ENCODE measurements at regions not wholly inside any gene's neighbourhood (a gene's known extent, or its start where the extent isn't known, plus 50 kb on each side); places are given as distances from the start of the nearest gene placed in this dataset.

GRCh38 chr3:104397713-104398112, 969.0 kb upstream of the ALCAM start:
- intact Hi-C loops (cut with DNase I, micrococcal nuclease) = no loop called here
- DNase-seq (no peak), ATAC-seq (no peak)
- no peaks in the 10 kb centered on the region for H3K4me1 ChIP-seq (ENCODE audit: low read depth)
- no peak for TF ChIP-seq CTCF (IDR thresholded peaks at IDR 0.05)
- no peak overlapping the region for H3K4me3 ChIP-seq
- peaks cover 20% of the 10 kb centered on the region for H3K9me3 ChIP-seq
- no peaks in the 10 kb centered on the region for H3K36me3 ChIP-seq (ENCODE audit: low read depth)

GRCh38 chr3:104402902-104403301, 963.8 kb upstream of the ALCAM start:
- ATAC-seq (no peak), DNase-seq (no peak)
- Histone ChIP-seq H3K4me3 (no peak overlapping the region), H3K4me1 (ENCODE audit: low read depth) (no peaks in the 10 kb centered on the region), H3K36me3 (ENCODE audit: low read depth) (no peaks in the 10 kb centered on the region), H3K9me3 (peaks cover 15% of the 10 kb centered on the region)
- intact Hi-C loops (cut with DNase I, micrococcal nuclease) = no loop called here
- no peak for TF ChIP-seq CTCF (IDR thresholded peaks at IDR 0.05)

GRCh38 chr3:104411757-104412156, 955.0 kb upstream of the ALCAM start:
- H3K36me3 ChIP-seq (ENCODE audit: low read depth) = no peaks in the 10 kb centered on the region
- no peak for TF ChIP-seq CTCF (IDR thresholded peaks at IDR 0.05)
- DNase-seq (no peak), ATAC-seq (no peak)
- intact Hi-C loops (cut with DNase I, micrococcal nuclease) = no loop called here
- H3K4me3 ChIP-seq = no peak overlapping the region
- H3K4me1 ChIP-seq (ENCODE audit: low read depth) = no peaks in the 10 kb centered on the region
- H3K9me3 ChIP-seq = peaks cover 8% of the 10 kb centered on the region

GRCh38 chr3:104412608-104413580, 953.8 kb upstream of the ALCAM start:
- ATAC-seq = no peak
- H3K9me3 ChIP-seq = peaks cover 8% of the 10 kb centered on the region
- no peak for DNase-seq
- H3K4me3 ChIP-seq = no peak overlapping the region
- no peaks in the 10 kb centered on the region for H3K4me1 ChIP-seq (ENCODE audit: low read depth)
- intact Hi-C loops (cut with DNase I, micrococcal nuclease) = no loop called here
- no peak for TF ChIP-seq CTCF (IDR thresholded peaks at IDR 0.05)
- no peaks in the 10 kb centered on the region for H3K36me3 ChIP-seq (ENCODE audit: low read depth)

- no peak overlapping the region for H3K4me3 ChIP-seq
- intact Hi-C loops (cut with DNase I, micrococcal nuclease) = no loop called here
- no peaks in the 10 kb centered on the region for H3K36me3 ChIP-seq (ENCODE audit: low read depth)
- H3K4me1 ChIP-seq (ENCODE audit: low read depth) = no peaks in the 10 kb centered on the region
- H3K9me3 ChIP-seq = no peaks in the 10 kb centered on the region
- ATAC-seq = no peak
- no peak for TF ChIP-seq CTCF (IDR thresholded peaks at IDR 0.05)
- no peak for DNase-seq
Observed at GRCh38 chr3:104428337-104428925, 938.3 kb upstream of the ALCAM start.
